Skeletal muscle tissue (tissue), 3 donors: ENCODE measurements at regions not wholly inside any gene's neighbourhood (a gene's known extent, or its start where the extent isn't known, plus 50 kb on each side); places are given as distances from the start of the nearest gene placed in this dataset.
A peak's percentile ranks its signal among the peaks of the same experiment; 100 is the strongest.

Experiments
- H3K27ac ChIP-seq: one replicate; pipeline ENCODE4 v1.7.0; 2013; ENCODE audit warnings: mild to moderate bottlenecking, low read depth, low read length, inconsistent platforms
- H3K27me3 ChIP-seq, 3 donors: one replicate each; pipeline ENCODE4 v1.7.0; 2013; ENCODE audit warnings: low read length in 3 of 3; ENCODE audit not compliant: control insufficient read depth in 3 of 3, insufficient read depth in 3 of 3
- H3K36me3 ChIP-seq, 3 donors: one replicate each; pipeline ENCODE4 v1.7.0; 2013; ENCODE audit warnings: low read length in 3 of 3; ENCODE audit not compliant: control insufficient read depth in 3 of 3, insufficient read depth in 3 of 3
- H3K4me1 ChIP-seq, 3 donors: one replicate each; pipeline ENCODE4 v1.7.0; 2013; ENCODE audit warnings: low read length in 3 of 3, mild to moderate bottlenecking in 3 of 3; ENCODE audit not compliant: control insufficient read depth in 3 of 3, insufficient read depth in 3 of 3
- H3K4me3 ChIP-seq, 3 donors: one replicate each; pipeline ENCODE4 v1.7.0; 2013; ENCODE audit warnings: low read length in 3 of 3
- H3K9ac ChIP-seq, 3 donors: one replicate each; pipeline ENCODE4 v1.7.0; 2013; ENCODE audit warnings: low read length in 3 of 3, mild to moderate bottlenecking in 3 of 3, moderate library complexity in 2 of 3, low read depth in 1 of 3
- H3K9me3 ChIP-seq, 3 donors: one replicate each; pipeline ENCODE4 v1.7.0; 2013; ENCODE audit warnings: low read length in 3 of 3; ENCODE audit not compliant: control insufficient read depth in 3 of 3
- donor health status: Osteomylitis.

DNA sequence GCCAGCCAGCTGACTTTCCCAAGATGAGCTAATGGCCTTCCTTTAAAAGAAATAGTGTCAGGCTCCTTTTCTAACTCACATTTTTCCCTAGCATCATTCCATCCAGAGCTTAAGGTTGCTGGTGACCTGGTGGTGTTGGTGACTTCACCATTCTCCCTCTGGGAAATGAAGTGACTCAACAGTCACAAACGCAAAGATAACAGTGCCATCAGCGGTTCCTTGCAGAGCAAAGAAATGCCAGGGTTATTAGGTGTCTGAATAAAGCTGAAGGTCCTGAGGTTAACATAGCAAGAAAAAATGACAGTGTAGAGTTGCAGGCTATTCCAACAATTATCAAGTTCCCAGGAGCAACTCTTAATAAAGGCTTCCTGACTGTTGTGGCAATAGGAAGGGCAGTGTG is 111.8 kb upstream of the SLC44A1 start:
- no peaks in the 10 kb centered on the region for H3K9me3 ChIP-seq
- H3K27ac ChIP-seq, result no peak overlapping the region
- no peak overlapping the region for H3K4me3 ChIP-seq
- H3K36me3 ChIP-seq, result no peaks in the 10 kb centered on the region
- no peak overlapping the region for H3K9ac ChIP-seq
- H3K27me3 ChIP-seq, result no peaks in the 10 kb centered on the region
- H3K4me1 ChIP-seq, result peaks cover 0 to 3% (median 0%) of the 10 kb centered on the region in 3 donors

DNA sequence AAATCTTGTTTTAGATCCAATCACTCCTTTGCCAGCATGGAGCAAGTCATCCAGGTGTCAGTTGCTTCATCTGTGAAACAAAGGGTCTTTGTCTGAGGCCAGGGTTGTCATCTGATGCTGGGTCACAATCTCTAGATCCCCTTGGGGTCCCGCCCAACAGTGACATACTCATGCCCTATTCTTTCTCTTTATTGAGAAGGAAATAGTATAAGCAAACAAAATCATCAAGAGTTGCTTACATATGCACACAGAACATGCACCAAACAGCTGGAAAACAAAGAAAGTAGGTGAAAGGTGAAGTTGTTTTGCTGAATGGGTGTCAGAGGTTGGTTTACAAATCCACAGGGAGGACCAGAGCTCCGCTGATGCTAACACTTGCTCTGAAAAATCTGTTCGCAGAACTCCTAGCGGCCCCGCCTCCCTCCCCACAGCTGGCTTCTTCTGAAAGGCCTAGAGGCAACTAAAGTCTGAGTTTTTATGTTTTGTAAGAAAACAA is 106.1 kb upstream of the SLC44A1 start:
- Histone ChIP-seq H3K27ac (no peak overlapping the region), H3K9ac (no peak overlapping the region), H3K9me3 (no peaks in the 10 kb centered on the region), H3K4me1 (peaks cover 3 to 13% (median 8%) of the 10 kb centered on the region in 3 donors), H3K27me3 (no peaks in the 10 kb centered on the region), H3K36me3 (no peaks in the 10 kb centered on the region), H3K4me3 (no peak overlapping the region)

DNA sequence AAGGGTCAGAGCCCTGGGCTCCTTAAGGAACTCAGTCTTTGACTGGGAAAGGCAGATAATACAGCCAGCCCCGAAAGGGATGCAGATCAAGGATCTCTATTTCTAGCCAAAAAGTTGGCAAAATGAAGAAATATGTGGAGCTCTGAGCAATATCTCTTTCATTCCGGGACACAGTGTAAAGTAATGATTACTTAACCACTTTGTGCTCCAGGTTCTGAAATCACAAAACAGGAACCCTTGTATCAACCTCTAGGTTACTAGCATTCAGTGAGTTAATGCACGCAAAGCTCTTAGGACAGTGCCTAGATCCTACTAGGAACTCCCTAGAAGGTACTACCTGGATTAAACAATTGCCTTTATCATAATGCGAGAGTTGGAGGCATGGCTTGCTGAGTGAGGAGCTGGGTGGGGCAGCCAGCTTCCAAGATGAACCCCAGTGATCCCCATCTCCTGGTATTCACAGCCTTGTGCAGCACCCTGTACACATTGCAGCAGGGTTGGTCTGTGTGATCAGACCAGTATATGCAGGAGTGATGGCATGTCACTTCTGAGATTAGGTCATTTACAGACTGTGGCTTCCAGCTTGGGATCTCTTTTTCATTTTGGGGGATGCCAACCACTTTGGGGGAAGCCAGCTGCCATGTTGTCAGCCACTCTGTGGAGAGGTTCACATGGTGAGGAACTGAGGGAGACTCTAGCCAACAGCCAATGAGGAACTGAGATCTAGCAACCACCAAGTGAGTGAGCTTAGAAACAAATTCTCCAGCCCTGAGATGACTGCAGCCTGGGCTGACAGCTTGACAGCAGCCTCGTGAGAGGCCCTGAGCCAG is 103.1 kb upstream of the SLC44A1 start:
- no peak overlapping the region for H3K27ac ChIP-seq
- no peaks in the 10 kb centered on the region for H3K36me3 ChIP-seq

DNA sequence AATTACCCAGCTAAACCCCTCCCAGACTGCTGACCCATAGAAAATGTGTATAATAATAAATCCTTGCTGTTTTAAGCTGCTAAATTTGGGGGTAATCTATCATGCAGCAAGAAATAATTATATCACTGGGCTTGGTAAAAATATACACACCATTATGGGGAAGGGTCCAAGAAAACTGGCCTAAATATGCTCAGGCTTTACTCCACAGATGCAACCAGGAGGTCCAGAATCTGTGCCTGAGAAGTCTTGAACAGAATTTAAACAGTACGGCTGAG is 102.5 kb upstream of the SLC44A1 start:
- Histone ChIP-seq H3K9ac (peak overlapping the region in 1 of 3 donors; percentile 12), H3K4me1 (peaks cover 3 to 13% (median 8%) of the 10 kb centered on the region in 3 donors), H3K27ac (no peak overlapping the region), H3K4me3 (no peak overlapping the region), H3K36me3 (no peaks in the 10 kb centered on the region), H3K9me3 (no peaks in the 10 kb centered on the region), H3K27me3 (no peaks in the 10 kb centered on the region)

More for the DNA sequence above, 103.1 kb upstream of the SLC44A1 start:
- Histone ChIP-seq H3K9ac (peak overlapping the region in 1 of 3 donors; percentile 12), H3K4me1 (peaks cover 3 to 13% (median 8%) of the 10 kb centered on the region in 3 donors), H3K9me3 (no peaks in the 10 kb centered on the region), H3K4me3 (no peak overlapping the region), H3K27me3 (no peaks in the 10 kb centered on the region)

DNA sequence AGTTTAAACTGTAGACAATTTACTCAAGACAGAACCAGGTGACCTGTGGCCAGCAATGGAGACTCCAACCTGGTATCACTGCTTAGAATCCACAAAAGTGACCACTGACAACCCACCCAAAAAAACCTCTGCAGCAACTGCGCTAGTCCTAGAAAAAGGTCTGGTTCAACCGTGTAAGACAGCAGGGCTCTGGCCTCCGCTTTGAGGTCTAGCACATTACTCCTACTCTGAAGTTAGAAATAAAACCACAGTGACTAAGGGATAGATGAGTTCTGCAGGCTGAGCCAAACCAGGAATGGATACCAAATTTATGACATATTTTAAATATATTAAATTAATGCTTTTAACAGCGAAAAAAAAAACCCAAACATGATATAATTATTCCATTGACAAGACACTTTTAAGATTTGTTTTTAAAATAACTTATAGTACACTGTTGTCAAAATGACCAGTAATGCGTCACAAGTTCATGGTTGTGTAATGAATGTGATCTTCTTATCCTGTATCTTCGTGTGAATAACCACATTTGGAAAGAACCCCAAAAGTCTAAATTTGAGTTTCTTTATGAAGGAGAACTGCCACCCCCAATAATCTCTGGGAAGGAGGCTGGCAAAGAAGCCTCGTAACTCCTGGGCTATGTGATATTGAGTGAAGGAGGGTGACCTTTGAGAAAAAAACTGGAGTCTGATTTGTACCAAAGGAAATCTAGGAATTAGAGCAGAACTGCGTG is 101.9 kb upstream of the SLC44A1 start:
- no peak overlapping the region for H3K4me3 ChIP-seq
- H3K27ac ChIP-seq, result no peak overlapping the region
- peaks cover 3 to 13% (median 8%) of the 10 kb centered on the region in 3 donors for H3K4me1 ChIP-seq
- H3K9me3 ChIP-seq, result no peaks in the 10 kb centered on the region
- no peaks in the 10 kb centered on the region for H3K36me3 ChIP-seq
- H3K9ac ChIP-seq, result no peak overlapping the region
- no peaks in the 10 kb centered on the region for H3K27me3 ChIP-seq

DNA sequence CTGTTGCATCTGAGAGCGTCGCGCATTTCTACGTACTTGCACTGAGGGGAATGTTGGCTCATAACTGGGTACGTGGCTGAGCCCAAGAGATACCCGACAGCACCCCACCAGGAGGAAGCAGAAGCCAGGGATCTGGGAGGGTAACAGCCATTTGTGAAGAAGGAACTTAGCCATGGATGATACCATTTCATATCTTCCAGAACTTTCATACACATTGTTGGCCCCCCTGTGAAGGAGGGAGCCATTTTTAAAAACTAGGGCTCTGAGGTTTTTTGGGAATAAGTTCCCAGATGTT is 101.4 kb upstream of the SLC44A1 start:
- Histone ChIP-seq H3K4me1 (peaks cover 3 to 13% (median 8%) of the 10 kb centered on the region in 3 donors), H3K9me3 (no peaks in the 10 kb centered on the region), H3K4me3 (no peak overlapping the region), H3K36me3 (no peaks in the 10 kb centered on the region), H3K27ac (no peak overlapping the region), H3K9ac (no peak overlapping the region), H3K27me3 (no peaks in the 10 kb centered on the region)

DNA sequence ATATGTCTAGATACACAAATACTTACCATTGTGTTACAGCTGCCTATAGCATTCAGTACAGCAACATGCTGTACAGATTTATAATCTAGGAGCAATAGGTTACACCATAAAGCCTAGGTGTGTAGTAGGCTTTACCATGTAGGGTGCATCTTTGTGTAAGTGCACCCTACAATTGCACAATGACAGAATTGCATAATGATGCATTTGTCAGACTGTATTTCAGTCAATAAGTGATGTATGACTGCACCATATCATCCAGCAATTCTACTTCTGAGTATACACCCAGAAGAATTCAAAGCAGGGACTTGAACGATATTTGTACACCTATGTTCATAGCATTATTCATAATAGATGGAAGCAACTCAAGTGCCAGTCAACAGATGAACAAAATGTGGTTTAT is 100.4 kb upstream of the SLC44A1 start:
- Histone ChIP-seq H3K36me3 (no peaks in the 10 kb centered on the region), H3K9ac (no peak overlapping the region), H3K4me3 (no peak overlapping the region), H3K4me1 (peaks cover 0 to 13% (median 8%) of the 10 kb centered on the region in 3 donors), H3K27ac (no peak overlapping the region), H3K27me3 (no peaks in the 10 kb centered on the region), H3K9me3 (no peaks in the 10 kb centered on the region)

DNA sequence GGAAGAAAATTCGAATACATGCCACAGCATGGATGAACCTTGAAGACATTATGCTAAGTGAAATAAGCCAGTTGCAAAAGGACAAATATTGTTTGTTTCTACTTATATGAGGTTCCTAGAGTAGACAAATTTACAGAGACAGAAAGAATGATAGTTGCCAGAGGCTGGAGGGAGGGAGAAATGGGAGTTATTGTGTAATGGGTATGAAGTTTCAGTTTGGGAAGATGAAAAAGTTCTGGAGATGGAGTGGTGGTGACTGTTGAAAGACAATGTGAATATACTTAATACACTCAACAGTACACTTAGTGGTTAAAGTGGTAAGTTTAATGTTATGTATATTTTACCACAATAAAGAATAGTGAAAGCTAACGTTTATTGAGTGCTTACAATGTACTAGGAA is 99.6 kb upstream of the SLC44A1 start:
- Histone ChIP-seq H3K27me3 (no peaks in the 10 kb centered on the region), H3K4me1 (peaks cover 0 to 9% (median 8%) of the 10 kb centered on the region in 3 donors), H3K9me3 (no peaks in the 10 kb centered on the region), H3K36me3 (no peaks in the 10 kb centered on the region), H3K9ac (no peak overlapping the region), H3K27ac (no peak overlapping the region), H3K4me3 (no peak overlapping the region)

DNA sequence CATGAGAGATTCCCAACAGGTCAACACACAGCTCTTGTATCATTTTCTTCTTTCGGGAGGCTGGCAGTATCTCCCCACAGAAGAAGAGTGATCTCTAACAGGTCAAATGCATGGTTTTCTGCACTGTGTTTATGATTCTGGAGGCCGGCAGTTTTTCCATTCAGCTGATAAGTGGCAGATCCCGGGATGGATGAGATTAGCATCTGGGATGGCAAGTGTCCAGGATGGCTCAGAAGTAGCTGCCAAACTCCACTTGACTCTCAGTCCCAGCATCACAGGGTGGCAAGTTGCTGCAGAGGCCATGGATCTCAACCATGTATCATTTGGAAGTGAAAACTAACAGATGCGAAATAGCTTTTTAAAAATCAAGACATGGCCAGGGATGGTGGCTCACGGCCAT is 97.8 kb upstream of the SLC44A1 start:
- no peak overlapping the region for H3K27ac ChIP-seq

DNA sequence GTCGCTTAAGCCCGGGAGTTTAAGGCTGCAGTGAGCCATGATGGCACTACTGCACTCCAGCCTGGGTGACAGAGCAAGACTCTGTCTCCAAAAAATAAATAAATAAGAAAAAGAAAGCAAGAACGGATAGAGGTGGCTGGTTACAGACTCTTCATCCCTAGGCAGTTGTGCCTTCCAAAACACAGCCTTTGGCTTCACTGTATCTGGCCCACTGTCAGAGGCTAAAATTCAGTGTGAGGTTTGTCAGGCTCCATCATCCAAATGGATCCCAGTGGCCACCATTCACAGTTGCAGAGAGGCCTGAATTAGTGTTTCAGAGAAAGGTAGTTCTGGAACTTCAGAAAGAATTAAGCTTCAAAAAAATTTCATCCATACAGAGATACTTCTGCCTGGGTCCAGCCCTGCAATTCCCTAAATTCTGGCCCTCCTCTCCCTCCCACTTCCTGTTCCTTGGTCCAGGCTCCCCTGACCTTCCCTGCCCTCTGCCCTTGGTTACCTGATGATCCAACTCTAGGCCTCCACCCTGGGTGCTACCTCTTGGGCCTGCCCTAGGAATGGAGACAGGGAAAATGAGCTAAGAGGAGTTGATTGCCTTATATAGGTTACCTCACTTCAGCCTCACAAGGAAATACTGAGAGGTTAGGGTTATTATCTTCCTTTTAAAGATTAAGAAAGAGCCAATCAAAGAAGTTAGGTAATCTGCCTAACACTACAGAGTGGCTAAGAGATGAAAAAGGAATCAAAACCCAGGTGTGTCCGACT is 97.2 kb upstream of the SLC44A1 start:
- Histone ChIP-seq H3K4me3 (no peak overlapping the region), H3K36me3 (no peaks in the 10 kb centered on the region), H3K27ac (no peak overlapping the region), H3K4me1 (peaks cover 0 to 2% (median 0%) of the 10 kb centered on the region in 3 donors), H3K9ac (no peak overlapping the region), H3K9me3 (no peaks in the 10 kb centered on the region), H3K27me3 (no peaks in the 10 kb centered on the region)

More for the DNA sequence above, 97.8 kb upstream of the SLC44A1 start:
- peaks cover 0 to 5% (median 2%) of the 10 kb centered on the region in 3 donors for H3K4me1 ChIP-seq
- no peaks in the 10 kb centered on the region for H3K36me3 ChIP-seq
- no peak overlapping the region for H3K9ac ChIP-seq
- no peak overlapping the region for H3K4me3 ChIP-seq
- H3K27me3 ChIP-seq, result no peaks in the 10 kb centered on the region
- H3K9me3 ChIP-seq, result no peaks in the 10 kb centered on the region
